Thymus (tissue), 11 donors: ENCODE measurements at regions not wholly inside any gene's neighbourhood (a gene's known extent, or its start where the extent isn't known, plus 50 kb on each side); places are given as distances from the start of the nearest gene placed in this dataset.
A peak's percentile ranks its signal among the peaks of the same experiment; 100 is the strongest.
"Not testable (repeated sequence)": the region's sequence is repeated elsewhere in the genome, so short reads cannot be mapped to it uniquely, and the experiment has no call there.

Experiments
- DNase-seq, 9 donors: peaks; one replicate each; pipeline ENCODE4 v3.0.0-alpha.2; 2013; ENCODE audit warnings: low spot score in 9 of 9, low read depth in 6 of 9, missing footprints in 1 of 9
- H3K27ac ChIP-seq, 2 donors: one replicate each; pipeline ENCODE4 v1.5.1; 2013; ENCODE audit warnings: control low read depth in 1 of 2, low read depth in 1 of 2, low read length in 1 of 2, mild to moderate bottlenecking in 1 of 2, moderate library complexity in 1 of 2
- H3K27me3 ChIP-seq, 2 donors: one replicate each; pipeline ENCODE4 v1.5.1; 2013; ENCODE audit warnings: low read length in 1 of 2; ENCODE audit not compliant: control insufficient read depth in 2 of 2, insufficient read depth in 1 of 2
- H3K36me3 ChIP-seq, 2 donors: one replicate each; pipeline ENCODE4 v1.5.1; 2013; ENCODE audit warnings: low read length in 1 of 2, mild to moderate bottlenecking in 1 of 2, moderate library complexity in 1 of 2; ENCODE audit not compliant: control insufficient read depth in 2 of 2, insufficient read depth in 2 of 2
- H3K4me1 ChIP-seq, 2 donors: one replicate each; pipeline ENCODE4 v1.5.1; 2013; ENCODE audit warnings: low read length in 2 of 2; ENCODE audit not compliant: control insufficient read depth in 2 of 2, insufficient read depth in 2 of 2
- H3K4me3 ChIP-seq, 2 donors: one replicate each; pipeline ENCODE4 v1.5.1; 2013; ENCODE audit warnings: low read length in 2 of 2, control low read depth in 1 of 2, mild to moderate bottlenecking in 1 of 2
- H3K9me3 ChIP-seq, 2 donors: one replicate each; pipeline ENCODE4 v1.5.1; 2013; ENCODE audit warnings: low read length in 1 of 2, mild to moderate bottlenecking in 1 of 2; ENCODE audit not compliant: control insufficient read depth in 2 of 2, insufficient read depth in 1 of 2
- WGBS: extraction: QIAGEN DNeasy Blood & Tissue Kit; methylation state at CpG from one replicate; pipeline ENCODE4 v1.1.7; 2013; 5-methylcytosine and 5-hydroxymethylcytosine counted together
- donor health status: healthy.

DNA sequence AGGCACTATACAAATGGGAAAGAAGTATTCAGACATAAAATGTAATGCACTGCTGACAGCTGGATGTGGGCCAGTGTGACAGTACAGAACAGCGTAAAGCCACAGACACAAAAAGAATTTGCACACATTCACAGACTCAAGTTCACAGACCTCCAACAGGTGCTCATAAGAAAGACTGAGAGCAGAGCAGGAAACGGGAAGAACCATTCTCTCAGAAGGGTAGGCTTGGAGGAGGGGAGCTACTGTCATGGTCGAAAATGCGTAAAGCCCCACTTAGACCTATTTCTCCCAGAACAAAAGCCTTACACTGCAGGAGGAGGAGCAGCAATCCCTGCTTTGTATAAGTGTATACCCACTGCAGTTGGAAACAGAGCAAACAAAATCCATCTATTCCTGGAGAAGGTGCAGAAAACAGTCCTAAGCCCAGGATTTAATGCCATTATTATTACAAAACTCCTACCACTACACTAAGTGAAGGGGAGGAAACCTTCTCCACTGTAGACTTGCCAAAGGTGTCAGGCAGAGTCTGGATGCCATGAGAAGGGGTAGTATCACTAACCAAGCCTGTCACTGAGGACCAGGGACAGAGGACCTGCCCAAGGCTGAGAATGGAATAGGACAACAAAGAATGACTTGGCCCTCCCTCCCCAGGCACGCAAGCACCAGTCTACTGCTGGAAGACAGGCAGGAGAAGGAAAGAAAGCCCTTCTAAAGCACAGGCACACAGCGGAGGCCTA is 103.0 kb upstream of the FAM25C start:
- WGBS: 33% methylated on average over 6 of the region's 6 CpGs
- not testable (repeated sequence) for H3K4me1 ChIP-seq, H3K9me3 ChIP-seq, H3K4me3 ChIP-seq, H3K27me3 ChIP-seq, H3K36me3 ChIP-seq
- DNase-seq: peak in 3 of 9 donors; percentile 21 to 59 (median 42)
- H3K27ac ChIP-seq: peak overlapping the region in 1 of 2 donors; percentile 32

DNA sequence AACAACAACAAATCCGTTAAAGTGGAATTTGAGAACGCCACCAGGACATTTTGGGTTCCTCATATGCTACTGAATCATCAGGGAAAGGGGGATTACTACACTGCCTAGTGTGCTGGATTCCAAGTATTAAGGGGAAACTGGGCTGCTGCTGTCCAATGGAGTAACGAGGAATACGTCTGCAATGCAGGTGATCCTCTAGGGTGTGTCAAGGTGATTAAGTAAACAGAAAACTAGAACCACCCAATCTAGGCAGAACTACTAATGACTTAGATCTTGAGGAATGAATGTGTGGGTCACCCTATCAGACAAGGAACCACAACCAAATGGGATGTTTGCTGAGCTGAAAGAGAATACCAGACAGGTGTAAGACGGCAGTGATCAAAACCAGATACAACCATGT is 99.3 kb upstream of the FAM25C start:
- not testable (repeated sequence) for DNase-seq

DNA sequence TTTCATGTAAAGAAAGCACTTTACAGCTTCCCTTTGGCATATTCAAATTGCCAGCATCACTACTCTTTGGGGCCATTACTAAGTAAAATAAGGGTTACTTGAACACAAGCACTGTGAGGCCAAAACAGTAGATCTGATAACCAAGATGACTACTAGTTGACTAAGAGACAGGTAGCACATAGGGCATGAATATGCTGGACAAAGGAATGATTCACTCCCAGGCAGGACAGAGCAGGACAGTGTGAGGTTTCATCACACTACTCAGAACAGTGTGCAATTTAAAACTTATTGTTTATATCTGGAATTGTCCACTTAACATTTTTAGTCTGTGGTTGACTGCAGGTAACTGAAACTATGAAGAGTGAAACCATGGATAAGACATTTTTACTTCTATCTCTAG is 91.1 kb upstream of the FAM25C start:
- H3K4me3 ChIP-seq, H3K4me1 ChIP-seq, H3K27me3 ChIP-seq, H3K36me3 ChIP-seq, DNase-seq, H3K27ac ChIP-seq, H3K9me3 ChIP-seq: not testable (repeated sequence)

More for the DNA sequence above, 99.3 kb upstream of the FAM25C start:
- H3K9me3 ChIP-seq, H3K4me3 ChIP-seq, H3K36me3 ChIP-seq, H3K4me1 ChIP-seq, H3K27me3 ChIP-seq, H3K27ac ChIP-seq: not testable (repeated sequence)
- WGBS: 94% methylated on average over 3 of the region's 5 CpGs

DNA sequence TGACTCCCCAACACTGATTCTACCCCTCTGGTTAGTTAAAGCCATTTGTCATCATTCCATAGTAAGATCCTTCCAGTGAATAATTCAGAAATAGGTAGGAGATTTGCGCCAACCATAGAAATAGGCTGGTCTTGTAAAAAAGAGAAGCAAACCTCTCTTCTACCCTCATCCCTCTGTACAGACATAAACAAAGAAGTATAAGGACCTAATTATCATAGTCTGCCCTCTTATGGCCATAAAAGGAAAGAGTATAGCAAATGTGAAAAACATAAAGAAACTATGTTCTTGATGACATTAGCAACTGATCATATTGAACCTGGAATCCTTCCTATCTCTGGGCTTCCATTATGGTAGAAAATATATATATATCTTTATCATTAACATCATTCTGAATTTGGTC is 88.5 kb upstream of the FAM25C start:
- not testable (repeated sequence) for H3K4me1 ChIP-seq
- WGBS: 85% methylated on average over 1 of the region's 1 CpG

DNA sequence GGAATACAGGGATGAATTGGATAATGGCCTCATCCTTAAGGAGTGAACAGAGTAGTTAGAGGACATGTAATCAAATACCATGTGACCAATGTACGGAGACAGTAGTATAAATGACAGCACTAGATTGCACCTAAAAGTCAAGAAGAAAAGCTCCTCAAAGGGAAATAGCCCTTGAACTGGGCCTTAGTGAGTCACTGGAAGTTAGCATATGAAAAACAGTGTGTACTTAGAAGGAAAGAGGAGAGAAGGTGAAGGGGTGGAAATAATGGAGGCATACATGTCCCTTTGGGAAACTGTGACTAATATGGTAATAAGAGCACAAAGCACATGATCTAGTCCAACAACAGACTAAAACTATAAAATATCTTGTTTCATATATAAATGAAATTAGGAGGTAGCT is 84.9 kb upstream of the FAM25C start:
- H3K9me3 ChIP-seq, H3K36me3 ChIP-seq, H3K27ac ChIP-seq, H3K4me1 ChIP-seq, DNase-seq, H3K4me3 ChIP-seq, H3K27me3 ChIP-seq: not testable (repeated sequence)
- WGBS: no CpG with 5 or more reads among the region's 1 CpG

More for the DNA sequence above, 88.5 kb upstream of the FAM25C start:
- H3K36me3 ChIP-seq, H3K9me3 ChIP-seq, H3K27ac ChIP-seq, H3K27me3 ChIP-seq, H3K4me3 ChIP-seq, DNase-seq: not testable (repeated sequence)

DNA sequence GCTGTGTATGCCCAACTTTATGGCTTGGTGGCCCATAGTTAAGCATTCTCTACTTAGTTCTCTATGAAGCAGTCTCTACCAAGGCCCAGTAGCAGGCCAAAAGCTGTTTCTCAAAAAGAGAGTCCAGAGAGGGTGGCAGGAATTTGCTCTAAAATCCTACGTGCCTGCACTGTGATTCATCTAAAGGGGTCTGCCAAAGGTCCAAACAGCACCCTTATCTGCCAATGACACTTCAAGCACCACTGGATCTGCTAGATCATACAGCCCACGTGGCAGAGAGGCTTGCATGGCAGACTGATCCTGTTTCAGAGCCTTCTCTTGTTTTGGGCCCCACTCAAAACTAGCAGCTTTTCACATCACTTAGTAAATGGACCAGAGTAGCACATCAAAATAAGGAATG is 71.6 kb upstream of the FAM25C start:
- not testable (repeated sequence) for H3K4me3 ChIP-seq, H3K36me3 ChIP-seq, H3K4me1 ChIP-seq, DNase-seq, H3K27me3 ChIP-seq, H3K9me3 ChIP-seq, H3K27ac ChIP-seq
- WGBS: no CpG with 5 or more reads among the region's 2 CpGs

DNA sequence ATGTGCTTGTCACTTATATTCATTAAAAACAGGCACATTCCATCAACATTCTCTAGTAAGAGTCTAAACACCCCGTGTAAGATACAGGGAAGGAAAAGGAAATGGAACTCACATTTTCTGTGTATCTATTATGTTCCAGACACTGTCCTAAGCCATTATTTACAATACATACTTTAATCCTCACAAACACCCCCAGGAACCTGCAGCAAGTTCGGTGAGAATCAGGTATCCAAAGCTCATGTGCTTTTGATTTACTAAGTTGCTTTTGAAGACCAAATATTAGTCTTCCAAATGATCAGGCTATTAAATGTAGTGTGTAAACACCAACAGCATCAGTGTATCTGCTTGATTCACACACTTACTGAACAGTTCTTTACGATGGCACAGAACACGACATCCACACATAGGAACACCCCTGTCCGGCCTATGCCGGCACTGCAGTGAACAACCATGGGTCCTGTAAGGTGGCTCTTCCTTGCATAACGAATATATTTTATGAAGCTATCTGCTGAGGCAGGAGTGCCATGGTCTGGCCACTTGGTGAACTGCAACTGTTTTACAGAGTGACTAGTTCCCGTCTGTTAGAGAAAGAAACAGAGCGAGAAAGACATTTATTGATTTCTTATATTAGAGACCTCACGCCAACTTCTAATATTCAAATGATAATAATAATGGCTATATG is 64.5 kb upstream of the FAM25C start:
- no CpG with 5 or more reads among the region's 10 CpGs for WGBS
- not testable (repeated sequence) for H3K27ac ChIP-seq, H3K36me3 ChIP-seq, H3K9me3 ChIP-seq, H3K4me3 ChIP-seq, H3K4me1 ChIP-seq, DNase-seq, H3K27me3 ChIP-seq

DNA sequence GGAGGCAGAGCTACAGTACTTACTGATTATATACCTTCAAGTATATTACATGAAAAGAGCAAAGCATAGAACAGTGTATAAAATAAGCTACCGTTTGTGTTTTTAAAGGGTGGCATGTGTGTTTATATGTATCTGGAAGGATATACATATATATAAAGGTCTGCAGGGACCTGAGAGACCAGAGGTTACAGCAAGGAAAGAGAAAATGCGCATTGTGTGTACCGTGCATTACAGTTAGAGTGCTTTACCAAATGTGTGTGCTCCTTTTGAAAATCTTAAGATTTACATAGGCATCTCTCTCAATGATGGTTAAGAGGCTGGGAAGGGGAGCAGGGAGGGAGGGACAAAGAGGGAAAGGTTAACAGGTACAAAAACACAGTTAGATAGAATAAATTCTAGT is 55.8 kb upstream of the FAM25C start:
- H3K4me1 ChIP-seq, H3K9me3 ChIP-seq, H3K27ac ChIP-seq, H3K4me3 ChIP-seq, H3K27me3 ChIP-seq, DNase-seq, H3K36me3 ChIP-seq: not testable (repeated sequence)
- 100% methylated on average over 3 of the region's 3 CpGs for WGBS
